ENCODE measurements at regions not wholly inside any gene's neighbourhood (a gene's known extent, or its start where the extent isn't known, plus 50 kb on each side); places are given as distances from the start of the nearest gene placed in this dataset.

DNA sequence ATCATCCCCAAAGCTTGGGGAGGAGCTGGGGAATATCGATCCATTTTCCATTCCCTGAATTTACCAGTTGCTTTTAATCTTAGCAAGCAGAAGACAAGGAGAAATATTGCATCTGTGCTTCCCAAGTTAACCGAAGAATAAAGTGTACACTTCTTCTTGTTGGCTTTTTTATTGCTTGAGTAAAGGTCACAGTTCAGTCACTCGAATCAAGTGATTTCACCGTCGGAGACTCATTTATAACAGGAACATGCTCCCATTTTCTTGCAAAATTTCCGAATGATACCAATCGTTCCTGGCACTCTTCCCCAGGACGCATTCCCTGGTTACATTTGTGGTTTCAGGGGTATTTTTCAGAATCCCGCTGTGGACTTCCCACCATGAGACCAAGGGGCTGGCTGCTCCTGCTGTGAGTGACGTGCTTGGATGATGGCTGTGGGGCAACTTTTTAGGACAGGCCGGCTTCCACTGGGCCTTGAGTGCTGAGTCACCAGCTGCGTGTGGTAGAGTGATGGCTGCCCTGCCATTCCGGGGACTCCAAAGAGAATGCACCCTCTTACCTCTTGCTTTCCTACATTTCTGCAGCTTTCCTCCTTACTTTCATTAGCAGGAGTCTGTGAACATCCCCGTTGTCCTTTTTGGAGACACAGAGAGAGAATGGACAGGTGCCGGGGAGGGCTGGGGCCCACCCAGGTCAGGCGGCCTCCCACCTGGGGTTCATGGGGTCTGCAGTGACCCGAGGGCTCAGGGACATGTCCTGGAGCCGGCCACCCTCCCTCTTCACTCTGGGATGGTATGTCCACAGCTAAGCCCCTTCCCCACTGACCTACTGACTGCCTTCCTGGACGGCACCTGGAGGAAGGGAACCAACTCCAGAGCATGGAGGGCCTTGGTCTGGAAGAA, 60.7 kb upstream of the HDAC4 start:
- no peak for DNase-seq

DNA sequence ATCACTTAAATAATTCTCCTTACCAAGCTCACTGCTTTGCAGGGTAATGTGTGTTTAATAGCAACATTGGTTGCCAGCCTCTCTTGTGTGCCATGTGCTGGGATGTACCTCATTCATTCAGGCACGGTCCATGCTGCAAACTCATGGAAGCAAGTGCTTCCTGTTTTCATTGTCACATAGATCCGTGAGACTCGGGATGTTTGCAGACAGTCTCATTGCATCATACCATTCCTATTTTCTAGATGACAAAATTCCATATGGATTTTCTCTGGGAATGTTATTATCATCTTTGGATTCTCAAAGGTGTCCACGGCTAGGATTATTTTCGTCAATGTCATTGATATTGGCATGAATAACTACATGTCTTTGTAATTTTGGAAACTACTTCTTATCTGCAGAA, 60.0 kb upstream of the HDAC4 start:
- no peak for DNase-seq

DNA sequence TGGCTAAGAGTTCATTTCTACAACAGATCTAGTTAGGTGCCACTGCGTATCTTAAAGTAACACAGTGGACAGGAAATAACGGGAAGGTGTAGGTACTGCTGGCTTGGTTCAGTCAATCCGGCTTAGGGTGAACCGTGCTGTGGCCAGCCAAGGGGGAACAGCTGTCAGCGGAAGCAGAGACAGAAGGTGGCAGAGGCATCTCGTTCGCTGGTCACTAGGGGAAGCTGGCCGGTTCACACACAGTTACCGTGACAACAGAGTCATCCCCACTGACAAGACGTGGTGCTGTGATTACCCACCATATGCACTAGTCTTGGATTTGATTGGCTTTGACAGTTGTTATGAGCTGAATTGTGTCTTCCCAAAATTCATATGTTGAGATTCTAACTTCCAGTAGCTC, 58.8 kb upstream of the HDAC4 start:
- DNase-seq, result no peak

DNA sequence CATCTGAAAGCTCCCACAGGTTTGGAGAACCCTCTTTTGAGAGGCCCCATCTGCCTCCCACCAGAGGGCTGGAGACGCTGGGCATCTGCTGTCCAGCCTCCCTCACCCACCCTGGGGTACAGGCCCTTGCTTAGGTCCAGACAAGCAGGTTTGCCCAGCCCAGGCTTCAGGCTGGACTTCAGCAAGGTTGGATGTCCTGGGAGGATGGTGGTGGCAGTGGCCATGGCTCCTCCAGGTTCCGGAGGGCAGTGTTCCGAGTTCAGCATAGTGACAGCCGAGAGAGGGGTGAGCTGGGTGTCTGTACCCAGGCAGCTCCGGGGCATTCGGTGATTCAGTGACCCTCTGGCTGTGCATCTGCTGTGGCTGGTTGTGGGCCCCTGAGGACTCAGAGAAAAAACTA, 58.2 kb upstream of the HDAC4 start:
- DNase-seq, result no peak

DNA sequence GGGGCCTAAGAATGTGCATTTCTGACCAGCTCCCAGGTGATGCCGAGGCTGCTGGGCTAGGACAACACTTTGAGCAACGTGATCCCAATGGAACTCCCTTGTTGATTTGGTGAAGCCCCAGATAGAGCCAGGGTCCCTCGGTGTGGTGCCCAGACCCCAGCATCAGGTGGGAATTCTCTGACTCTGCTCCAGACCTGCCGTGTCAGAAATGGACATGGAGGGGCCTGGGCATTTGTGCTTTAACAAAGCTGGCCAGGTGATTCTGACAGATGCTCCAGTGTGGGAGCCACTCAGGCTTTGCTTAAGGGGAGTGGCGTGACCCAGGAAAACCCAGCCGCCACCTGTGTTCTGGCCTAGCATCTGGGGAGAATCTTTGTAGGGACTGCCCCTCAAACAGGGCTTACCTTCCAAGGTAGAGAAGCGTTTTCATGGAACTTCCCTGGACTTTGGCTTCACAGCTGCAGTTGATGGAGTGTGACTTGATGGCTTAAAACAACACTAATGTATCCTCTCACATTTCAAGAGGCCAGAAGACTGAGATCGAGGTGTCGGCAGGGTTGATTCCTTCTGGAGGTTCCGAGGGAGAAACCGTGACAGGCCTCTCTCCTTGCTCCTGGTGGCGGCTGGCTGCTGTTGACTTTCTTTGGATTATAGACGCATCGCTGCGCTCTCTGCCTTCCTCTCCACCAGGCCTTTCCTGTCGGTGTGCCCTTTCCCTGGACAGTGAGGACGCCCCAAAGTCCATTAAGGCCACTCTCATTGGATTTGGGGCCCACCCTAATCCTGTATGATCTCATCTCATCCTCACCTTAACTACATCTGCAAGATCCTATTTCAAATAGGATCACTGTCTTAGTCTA, 57.0 kb upstream of the HDAC4 start:
- no peak for DNase-seq

DNA sequence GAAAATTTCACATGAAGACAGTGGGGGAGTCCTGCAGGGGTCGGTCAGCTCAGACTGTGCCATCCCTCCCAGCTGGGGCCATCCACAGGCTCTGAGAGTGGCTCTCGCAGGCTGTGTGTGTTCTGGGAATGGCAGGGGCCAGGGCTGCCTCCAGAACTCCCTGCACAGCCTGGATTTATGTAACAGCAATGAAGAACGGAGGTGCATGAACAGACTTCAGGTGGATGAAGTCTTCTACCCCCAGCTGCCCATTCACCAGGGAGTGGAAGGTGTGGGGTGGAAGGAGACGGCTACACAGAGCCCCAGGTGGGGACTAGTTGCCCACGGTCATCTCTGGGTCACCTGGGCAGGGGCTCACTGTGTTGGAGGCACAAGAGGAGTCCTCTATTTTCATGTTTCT, 56.1 kb upstream of the HDAC4 start:
- DNase-seq, result no peak

DNA sequence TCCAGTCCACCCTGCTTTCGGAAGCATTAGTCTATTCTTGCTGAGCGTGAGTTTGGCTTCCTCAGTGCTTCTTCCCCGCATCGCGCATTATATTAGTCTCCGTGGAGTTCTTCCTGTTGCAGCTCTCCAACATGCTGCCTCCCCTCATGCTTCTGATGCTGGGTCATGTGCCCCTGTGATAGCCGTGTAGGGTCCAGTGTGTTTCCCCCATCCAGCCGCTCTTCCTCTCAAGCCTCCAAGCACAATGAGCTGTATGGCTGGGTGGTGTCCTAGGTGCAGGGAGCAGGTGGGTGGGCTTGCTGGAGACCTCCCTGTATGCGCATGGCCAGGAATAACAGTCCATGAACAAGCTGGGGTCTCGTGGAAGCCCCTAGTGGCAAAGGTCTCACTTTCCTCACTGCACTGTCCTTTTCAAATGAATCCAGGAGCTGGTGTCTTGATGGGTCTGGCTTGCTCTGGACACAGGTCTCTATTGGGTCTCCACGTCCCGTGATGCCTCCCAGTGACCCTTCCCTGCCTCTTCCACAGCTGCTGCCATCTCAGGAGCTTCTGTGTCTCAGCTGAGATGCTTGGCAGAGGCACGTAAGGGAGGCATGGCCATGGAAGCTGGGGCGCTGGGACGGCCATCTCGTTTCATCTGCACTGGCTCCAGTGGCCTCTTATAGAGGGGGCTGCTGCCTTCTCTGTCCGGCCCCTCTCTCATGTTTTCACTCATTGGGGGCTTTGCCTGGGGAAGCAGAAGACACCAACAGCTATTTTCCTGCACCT, 54.8 kb upstream of the HDAC4 start:
- DNase-seq, result no peak

DNA sequence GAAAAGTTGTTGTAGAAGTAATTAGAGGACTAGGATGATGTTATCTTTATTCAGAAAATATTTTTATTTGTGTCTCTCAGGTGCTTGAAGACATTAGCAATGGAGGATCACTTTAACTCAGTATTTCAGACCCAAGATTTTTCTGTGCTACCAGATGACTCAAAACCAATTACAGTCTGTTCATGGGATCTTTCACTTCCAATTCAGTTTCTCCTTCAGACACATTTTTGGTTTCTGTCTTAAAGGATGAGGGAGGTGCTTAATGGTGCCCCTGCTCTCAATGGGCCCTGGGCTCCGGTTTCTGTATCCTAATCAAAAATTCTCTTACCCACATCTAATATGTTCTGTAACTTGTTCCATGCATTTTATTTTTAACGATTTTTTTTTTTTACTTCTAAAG, 53.7 kb upstream of the HDAC4 start:
- DNase-seq, result no peak

All from activated gamma-delta T cell treated with Interleukin-2 at 50 U/mL for 16 hours (primary cell).